ENCODE measurements at regions not wholly inside any gene's neighbourhood (a gene's known extent, or its start where the extent isn't known, plus 50 kb on each side); places are given as distances from the start of the nearest gene placed in this dataset.

- TF ChIP-seq CTCF (conservative IDR thresholded peaks at IDR 0.05) = no peak
- no peaks in the 10 kb centered on the region for H3K79me2 ChIP-seq (ENCODE audit: insufficient read depth, low read length)
- H3K14ac ChIP-seq (ENCODE audit: insufficient read depth, low read length) = no peak overlapping the region
- no peak overlapping the region for H4K91ac ChIP-seq (ENCODE audit: insufficient read length, low read depth, low read length)
- H3T11ph ChIP-seq (ENCODE audit: low read length) = no peak overlapping the region
- Mint-ChIP-seq H3K36me3 (ENCODE audit: insufficient read depth in 1 of 3, low read depth in 3 of 3) (peaks cover 0 to 8% (median 2%) of the 10 kb centered on the region in 3 experiments; a peak in 4 of 7 replicates), H3K9me3 (peaks cover 3 to 6% of the 10 kb centered on the region in 2 experiments; a peak in 3 of 5 replicates), H3K4me3 (no peak overlapping the region), H3K4me1 (peaks cover 7 to 8% of the 10 kb centered on the region in 2 experiments), H3K27me3 (ENCODE audit: low read depth) (peaks cover 6% of the 10 kb centered on the region), H3K27ac (no peak overlapping the region)
- no peak overlapping the region for H3K9ac ChIP-seq (ENCODE audit: extremely low read depth, insufficient read length, low read length)
- no peak overlapping the region for H2BK5ac ChIP-seq (ENCODE audit: insufficient read length, low read length)
- H3K79me1 ChIP-seq (ENCODE audit: insufficient read depth, low read depth, low read length, poor library complexity, severe bottlenecking) = no peaks in the 10 kb centered on the region
- WGBS (ENCODE audit: extremely low coverage, insufficient read length, low lambda C conversion rate) = no CpG with 5 or more reads among the region's 3 CpGs
- H3K23ac ChIP-seq (ENCODE audit: insufficient read length, low read depth, low read length) = no peak overlapping the region
- no peaks in the 10 kb centered on the region for H3K23me2 ChIP-seq (ENCODE audit: insufficient read length, low read depth, low read length, poor library complexity, severe bottlenecking)
- no peak overlapping the region for H4K5ac ChIP-seq (ENCODE audit: insufficient read length, low read depth, low read length)
- no peak overlapping the region for H2BK120ac ChIP-seq (ENCODE audit: low read depth, low read length, poor library complexity, severe bottlenecking)
- H3K4me1 ChIP-seq (ENCODE audit: insufficient read depth, low read length) = peaks cover 3% of the 10 kb centered on the region; the same call in 1 of the 2 replicates
- H2BK15ac ChIP-seq (ENCODE audit: low read depth, low read length) = no peak overlapping the region
- H3K4ac ChIP-seq (ENCODE audit: low read depth, low read length) = no peak overlapping the region
- H2BK20ac ChIP-seq (ENCODE audit: low read depth, low read length, poor library complexity, severe bottlenecking) = no peak overlapping the region
- no peak overlapping the region for H2BK12ac ChIP-seq (ENCODE audit: insufficient read length, low read depth, low read length)
- no peaks in the 10 kb centered on the region for H3K9me3 ChIP-seq (ENCODE audit: control insufficient read depth, low read depth, low read length)
- no peak overlapping the region for H3K56ac ChIP-seq (ENCODE audit: insufficient read length, low read depth, low read length)
- no peak for DNase-seq
- no peaks in the 10 kb centered on the region for H3K27me3 ChIP-seq (ENCODE audit: insufficient read depth, low read length)
- H3K27ac ChIP-seq (ENCODE audit: insufficient read length, low read depth, low read length) = no peak overlapping the region
- H4K20me1 ChIP-seq (ENCODE audit: control insufficient read depth, insufficient read depth, insufficient read length) = no peaks in the 10 kb centered on the region
- no peak overlapping the region for H2AFZ ChIP-seq (ENCODE audit: low read length)
- no peak overlapping the region for H4K8ac ChIP-seq (replicated peaks; ENCODE audit: insufficient read length, low read depth, low read length)
- no peak overlapping the region for H3K4me2 ChIP-seq (ENCODE audit: insufficient read depth, insufficient read length, low read length)
- no peak overlapping the region for H2AK5ac ChIP-seq (ENCODE audit: insufficient read length, low read length)
- H3K18ac ChIP-seq (ENCODE audit: insufficient read length, low read depth, low read length) = no peak overlapping the region
Observed at GRCh38 chr12:114293073-114293472, 112.9 kb downstream of the TBX5 start.
